ENCODE measurements at regions not wholly inside any gene's neighbourhood (a gene's known extent, or its start where the extent isn't known, plus 50 kb on each side); places are given as distances from the start of the nearest gene placed in this dataset.
A peak's percentile ranks its signal among the peaks of the same experiment; 100 is the strongest.

DNA sequence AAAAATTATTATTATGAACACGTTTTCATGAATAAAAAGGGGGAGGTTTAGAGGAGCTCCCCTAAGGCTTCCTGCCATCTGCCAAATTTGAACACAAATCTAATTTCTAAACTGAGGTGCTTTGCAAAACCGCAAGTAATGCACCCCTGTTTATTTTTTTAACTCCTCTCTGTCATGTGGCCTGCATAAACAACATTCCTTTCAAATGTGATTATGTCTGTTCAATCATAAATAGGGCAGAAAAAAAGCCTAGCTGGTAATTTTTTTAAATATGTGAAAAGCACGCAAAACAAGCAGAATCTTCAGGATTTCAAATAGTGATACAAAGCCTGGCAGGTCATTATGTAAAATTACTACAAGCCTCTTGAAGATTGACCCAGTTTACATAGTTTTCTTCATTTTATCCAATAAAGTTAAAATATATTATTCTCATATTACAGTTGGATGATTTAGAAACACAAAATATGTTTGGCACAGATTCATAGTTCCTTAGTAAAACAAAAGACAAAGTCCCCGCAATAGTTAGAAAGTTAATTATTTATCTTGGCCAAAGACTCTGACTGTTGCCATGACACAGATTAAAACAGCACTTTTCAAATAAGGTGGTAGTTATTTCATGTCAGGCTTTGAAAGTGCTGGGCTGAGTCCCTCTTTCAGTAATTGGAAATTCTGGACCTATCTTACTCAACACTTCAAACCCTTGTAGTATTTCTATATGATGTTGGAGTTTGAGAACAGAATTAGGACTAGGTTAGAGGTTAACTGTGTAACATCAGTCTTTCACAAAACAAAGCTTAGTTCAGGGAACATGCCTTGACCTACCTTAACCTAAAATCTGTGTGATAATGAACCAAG is 200.3 kb upstream of the MPPED2 start:
- no peak for TF ChIP-seq CTCF (conservative IDR thresholded peaks at IDR 0.05; ENCODE audit: low read depth, low read length)
- no peak overlapping the region for H3K4me3 ChIP-seq (ENCODE audit: low read depth, low read length)
- DNase-seq (ENCODE audit: low read depth): peak; percentile 19

DNA sequence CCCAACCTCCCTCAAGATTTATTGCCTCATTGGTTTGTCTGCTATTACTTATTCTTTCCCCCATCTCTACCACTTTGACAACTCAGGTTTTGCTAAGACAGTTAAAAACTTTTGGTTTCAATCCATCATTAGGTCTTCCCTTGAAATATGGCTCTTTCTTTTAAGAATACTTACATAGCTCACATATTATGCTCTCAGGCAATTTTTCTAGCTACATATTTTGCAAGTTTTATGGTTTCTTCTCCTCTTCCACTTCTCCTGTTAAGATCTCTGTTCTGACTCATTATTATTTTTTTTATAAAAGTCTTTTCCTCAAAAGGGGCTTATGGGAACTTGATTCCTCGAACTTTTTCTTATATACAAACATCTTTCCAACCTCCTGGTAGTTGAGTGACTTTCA is 192.4 kb upstream of the MPPED2 start:
- DNase-seq (ENCODE audit: low read depth): no peak
- no peak overlapping the region for H3K4me3 ChIP-seq (ENCODE audit: low read depth, low read length)
- no peak for TF ChIP-seq CTCF (conservative IDR thresholded peaks at IDR 0.05; ENCODE audit: low read depth, low read length)

DNA sequence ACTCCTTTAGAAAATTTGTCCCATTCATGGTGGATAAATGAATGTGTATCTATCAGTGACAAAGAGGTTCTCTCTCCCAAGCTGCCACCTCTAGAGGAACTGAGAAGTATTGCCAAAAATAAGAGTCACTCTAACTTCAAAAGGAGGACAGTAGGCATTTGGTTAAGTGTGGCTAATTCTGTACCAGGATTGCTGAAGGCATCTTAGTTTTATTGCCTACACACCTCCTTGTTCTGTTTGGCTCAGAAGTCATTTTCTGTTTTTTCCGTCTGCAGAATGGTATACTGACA is 189.0 kb upstream of the MPPED2 start:
- DNase-seq (ENCODE audit: low read depth): no peak
- no peak for TF ChIP-seq CTCF (conservative IDR thresholded peaks at IDR 0.05; ENCODE audit: low read depth, low read length)

DNA sequence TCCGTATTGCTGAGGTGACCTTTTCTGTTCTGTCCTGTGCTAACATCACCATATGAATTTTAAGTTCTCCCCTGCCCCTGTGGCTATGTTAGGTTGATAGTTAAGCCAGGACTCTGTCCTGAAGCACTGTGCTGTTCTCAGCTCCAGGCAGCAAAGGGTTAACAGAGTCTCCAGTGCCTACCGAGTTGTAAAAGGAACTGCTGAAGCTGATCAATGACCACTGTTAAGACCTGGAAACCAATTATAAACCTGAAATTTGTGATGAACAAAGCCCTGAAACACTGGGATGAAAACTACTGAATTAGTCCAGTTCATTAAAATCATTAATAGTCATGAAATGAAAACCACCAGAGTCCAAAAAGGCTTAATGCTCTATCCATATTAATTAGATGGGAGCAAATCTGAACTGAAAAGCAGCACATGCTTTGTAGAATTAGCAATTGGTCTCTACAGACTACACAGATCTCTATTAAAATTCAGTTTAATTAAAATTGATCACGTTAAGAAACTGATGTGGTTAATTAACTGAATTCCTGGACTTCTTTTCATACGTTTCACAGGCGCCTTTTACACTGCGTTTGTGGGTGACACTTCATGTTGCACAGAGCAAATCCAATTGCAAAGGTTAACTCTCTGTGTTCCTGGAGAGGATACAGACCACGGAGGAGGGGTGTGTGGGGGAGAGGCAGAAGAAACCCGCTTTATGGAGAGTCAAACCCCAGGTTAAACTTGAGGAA is 188.5 kb upstream of the MPPED2 start:
- no peak overlapping the region for H3K4me3 ChIP-seq (ENCODE audit: low read depth, low read length)
- no peak for TF ChIP-seq CTCF (conservative IDR thresholded peaks at IDR 0.05; ENCODE audit: low read depth, low read length)
- no peak for DNase-seq (ENCODE audit: low read depth)

More for the DNA sequence above, 189.0 kb upstream of the MPPED2 start:
- no peak overlapping the region for H3K4me3 ChIP-seq (ENCODE audit: low read depth, low read length)

- H3K4me3 ChIP-seq (ENCODE audit: low read depth, low read length): no peak overlapping the region
- TF ChIP-seq CTCF (conservative IDR thresholded peaks at IDR 0.05; ENCODE audit: low read depth, low read length): no peak
- DNase-seq (ENCODE audit: low read depth): no peak
These were observed 186.8 kb upstream of the MPPED2 start for GRCh38 chr11:30772908-30773307.

DNA sequence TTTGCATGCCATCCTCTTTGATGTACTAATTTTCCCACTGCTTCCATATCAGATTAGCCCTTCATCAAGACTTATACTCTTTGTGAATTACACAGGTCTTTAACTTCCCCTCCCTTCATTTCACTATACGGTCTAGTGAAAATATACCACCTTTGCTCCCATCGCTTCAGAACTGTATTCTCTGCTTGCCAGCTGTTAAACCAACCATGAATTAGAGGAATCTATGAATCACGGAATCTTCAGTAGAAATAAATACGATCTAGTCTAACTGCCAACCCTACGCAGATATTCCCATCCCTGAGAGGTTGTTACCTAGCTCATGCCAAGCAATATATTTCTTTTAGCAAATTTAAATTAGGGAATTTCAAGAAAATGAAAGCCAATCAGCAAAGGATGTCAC is 177.8 kb upstream of the MPPED2 start:
- TF ChIP-seq CTCF (conservative IDR thresholded peaks at IDR 0.05; ENCODE audit: low read depth, low read length): no peak
- no peak overlapping the region for H3K4me3 ChIP-seq (ENCODE audit: low read depth, low read length)
- no peak for DNase-seq (ENCODE audit: low read depth)

Measured in choroid plexus epithelial cell (primary cell).